ENCODE measurements at regions not wholly inside any gene's neighbourhood (a gene's known extent, or its start where the extent isn't known, plus 50 kb on each side); places are given as distances from the start of the nearest gene placed in this dataset.

DNA sequence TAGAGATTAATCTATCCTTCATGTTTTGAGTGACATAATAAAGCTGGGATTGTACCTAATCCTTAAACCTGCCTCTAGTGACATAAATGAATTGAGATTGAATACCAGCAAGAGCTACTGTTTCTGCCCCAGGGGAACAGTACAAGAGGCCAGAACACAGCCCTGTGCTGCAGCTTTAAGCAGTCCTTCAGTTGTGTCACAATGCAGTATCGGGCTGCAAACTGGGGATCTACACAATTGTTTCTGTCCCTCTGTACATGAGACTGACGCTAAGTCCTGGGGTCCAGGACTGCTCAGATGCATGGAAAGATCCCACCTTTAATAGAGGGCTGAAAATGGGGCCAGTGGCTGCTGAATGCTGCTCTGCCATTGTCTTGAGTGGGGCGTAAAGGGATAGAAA lies 87.5 kb downstream of the MINAR1 start:
- no peaks in the 10 kb centered on the region for H3K4me1 ChIP-seq
- TF ChIP-seq POLR2A (IDR thresholded peaks at IDR 0.05) (no peak), POLR2AphosphoS5 (IDR thresholded peaks at IDR 0.05) (no peak)
- TF ChIP-seq, protein P1, sequence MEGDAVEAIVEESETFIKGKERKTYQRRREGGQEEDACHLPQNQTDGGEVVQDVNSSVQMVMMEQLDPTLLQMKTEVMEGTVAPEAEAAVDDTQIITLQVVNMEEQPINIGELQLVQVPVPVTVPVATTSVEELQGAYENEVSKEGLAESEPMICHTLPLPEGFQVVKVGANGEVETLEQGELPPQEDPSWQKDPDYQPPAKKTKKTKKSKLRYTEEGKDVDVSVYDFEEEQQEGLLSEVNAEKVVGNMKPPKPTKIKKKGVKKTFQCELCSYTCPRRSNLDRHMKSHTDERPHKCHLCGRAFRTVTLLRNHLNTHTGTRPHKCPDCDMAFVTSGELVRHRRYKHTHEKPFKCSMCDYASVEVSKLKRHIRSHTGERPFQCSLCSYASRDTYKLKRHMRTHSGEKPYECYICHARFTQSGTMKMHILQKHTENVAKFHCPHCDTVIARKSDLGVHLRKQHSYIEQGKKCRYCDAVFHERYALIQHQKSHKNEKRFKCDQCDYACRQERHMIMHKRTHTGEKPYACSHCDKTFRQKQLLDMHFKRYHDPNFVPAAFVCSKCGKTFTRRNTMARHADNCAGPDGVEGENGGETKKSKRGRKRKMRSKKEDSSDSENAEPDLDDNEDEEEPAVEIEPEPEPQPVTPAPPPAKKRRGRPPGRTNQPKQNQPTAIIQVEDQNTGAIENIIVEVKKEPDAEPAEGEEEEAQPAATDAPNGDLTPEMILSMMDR (IDR thresholded peaks at IDR 0.05 in 8 of 11, conservative IDR thresholded peaks at IDR 0.05 in 3 of 11): no peak
- no peak for DNase-seq
- intact Hi-C loops (cut with DNase I; ENCODE audit: low total_unique reads): no loop called here
- no peaks in the 10 kb centered on the region for H3K9me3 ChIP-seq
- no peak overlapping the region for H3K4me3 ChIP-seq
- WGBS, 5 donors: 75 to 91% (median 87%) methylated on average over 3 of the region's 3 CpGs
- H3K27me3 ChIP-seq (replicated peaks in 1 of 7): peaks cover 0 to 21% (median 0%) of the 10 kb centered on the region in 7 donors
- no peak overlapping the region for H3K27ac ChIP-seq
- H3K36me3 ChIP-seq: no peaks in the 10 kb centered on the region

DNA sequence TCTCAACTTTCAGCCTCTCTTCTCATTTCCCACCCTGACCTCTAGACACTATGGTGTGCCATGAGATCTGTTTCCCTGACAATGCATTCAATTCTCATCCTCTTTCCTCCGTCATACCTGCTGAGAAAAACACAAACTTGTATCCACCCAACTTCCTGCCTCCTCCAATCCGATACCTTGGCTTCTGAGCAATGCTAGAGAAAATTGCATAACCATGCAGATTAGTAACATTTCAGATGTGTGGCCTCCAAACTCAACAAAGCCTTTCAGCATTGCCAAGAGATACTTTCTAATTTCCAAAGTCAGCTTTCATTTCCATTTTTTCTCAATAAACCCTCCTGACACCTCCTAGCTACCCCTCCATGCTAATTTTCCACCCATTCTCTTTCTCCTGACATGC lies 88.5 kb downstream of the MINAR1 start:
- TF ChIP-seq POLR2AphosphoS5 (IDR thresholded peaks at IDR 0.05): no peak
- TF ChIP-seq, protein P1 (IDR thresholded peaks at IDR 0.05 in 8 of 11, conservative IDR thresholded peaks at IDR 0.05 in 3 of 11): no peak
- no peak for TF ChIP-seq POLR2A (IDR thresholded peaks at IDR 0.05)
- Histone ChIP-seq H3K4me1 (no peaks in the 10 kb centered on the region), H3K27ac (no peak overlapping the region), H3K9me3 (no peaks in the 10 kb centered on the region), H3K27me3 (replicated peaks in 1 of 7) (peaks cover 0 to 20% (median 0%) of the 10 kb centered on the region in 7 donors), H3K36me3 (no peaks in the 10 kb centered on the region), H3K4me3 (no peak overlapping the region)
- WGBS, 5 donors: 73 to 82% (median 77%) methylated on average over 2 of the region's 2 CpGs
- intact Hi-C loops (cut with DNase I; ENCODE audit: low total_unique reads): no loop called here
- DNase-seq: no peak

DNA sequence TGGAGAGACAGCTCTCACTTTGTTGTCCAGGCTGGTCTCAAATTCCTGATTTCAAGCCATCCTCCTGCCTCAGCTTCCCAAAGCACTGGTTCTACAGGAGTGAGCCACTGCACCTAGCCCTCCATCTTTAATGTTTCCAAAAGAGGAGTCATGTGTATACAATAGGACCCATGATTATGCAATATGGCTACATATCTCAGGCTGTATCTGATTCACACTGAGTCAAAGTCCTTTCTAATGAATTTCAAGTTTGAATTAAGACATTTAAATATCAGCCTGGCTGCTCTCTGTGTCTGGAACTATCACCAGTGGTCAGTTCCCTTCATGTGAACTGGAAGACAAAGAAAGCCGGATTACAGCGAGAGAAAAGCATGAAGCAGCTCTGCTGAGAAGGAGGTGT lies 90.5 kb downstream of the MINAR1 start:
- intact Hi-C loops (cut with DNase I; ENCODE audit: low total_unique reads): no loop called here
- H3K9me3 ChIP-seq: no peaks in the 10 kb centered on the region
- DNase-seq: no peak
- H3K36me3 ChIP-seq: no peaks in the 10 kb centered on the region
- H3K27me3 ChIP-seq (replicated peaks in 1 of 7): peaks cover 0 to 24% (median 0%) of the 10 kb centered on the region in 7 donors
- whole genome bisulfite sequencing, 5 donors: 90 to 100% (median 97%) methylated on average over 2 of the region's 2 CpGs
- H3K27ac ChIP-seq: no peak overlapping the region
- no peak overlapping the region for H3K4me3 ChIP-seq
- TF ChIP-seq, protein P1 (IDR thresholded peaks at IDR 0.05 in 8 of 11, conservative IDR thresholded peaks at IDR 0.05 in 3 of 11): no peak
- no peak for TF ChIP-seq POLR2A (IDR thresholded peaks at IDR 0.05)
- TF ChIP-seq POLR2AphosphoS5 (IDR thresholded peaks at IDR 0.05): no peak
- H3K4me1 ChIP-seq: no peaks in the 10 kb centered on the region

DNA sequence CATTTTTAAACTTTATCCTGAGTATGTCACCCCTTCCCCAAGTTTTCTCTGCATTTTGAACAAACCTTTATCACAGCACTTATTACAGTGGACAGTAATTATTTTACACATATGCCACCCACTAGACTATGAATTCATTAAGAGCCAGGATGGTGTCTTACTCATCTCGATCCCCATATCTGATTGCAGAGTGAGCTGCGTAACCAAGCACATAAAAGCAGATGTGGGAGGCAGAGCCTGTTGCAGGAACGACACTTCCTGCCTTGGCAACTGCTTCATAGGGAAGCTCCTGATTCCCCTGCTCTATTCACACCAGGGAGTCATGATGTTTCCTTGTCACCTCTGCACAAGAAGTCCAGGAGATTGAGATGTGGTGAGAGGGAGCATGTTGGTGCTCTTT lies 91.1 kb downstream of the MINAR1 start:
- intact Hi-C loops (cut with DNase I; ENCODE audit: low total_unique reads): no loop called here
- 47 to 76% (median 67%) methylated on average over 3 of the region's 3 CpGs for WGBS, 5 donors

More for the DNA sequence above, 91.1 kb downstream of the MINAR1 start:
- DNase-seq: no peak
- Histone ChIP-seq H3K4me3 (no peak overlapping the region), H3K4me1 (no peaks in the 10 kb centered on the region), H3K27me3 (replicated peaks in 1 of 7) (peaks cover 0 to 23% (median 0%) of the 10 kb centered on the region in 7 donors), H3K36me3 (no peaks in the 10 kb centered on the region), H3K9me3 (no peaks in the 10 kb centered on the region), H3K27ac (no peak overlapping the region)
- TF ChIP-seq POLR2A (IDR thresholded peaks at IDR 0.05) (no peak), POLR2AphosphoS5 (IDR thresholded peaks at IDR 0.05) (no peak)
- TF ChIP-seq, protein P1 (IDR thresholded peaks at IDR 0.05 in 8 of 11, conservative IDR thresholded peaks at IDR 0.05 in 3 of 11): no peak
